ENCODE measurements at regions not wholly inside any gene's neighbourhood (a gene's known extent, or its start where the extent isn't known, plus 50 kb on each side); places are given as distances from the start of the nearest gene placed in this dataset.

DNA sequence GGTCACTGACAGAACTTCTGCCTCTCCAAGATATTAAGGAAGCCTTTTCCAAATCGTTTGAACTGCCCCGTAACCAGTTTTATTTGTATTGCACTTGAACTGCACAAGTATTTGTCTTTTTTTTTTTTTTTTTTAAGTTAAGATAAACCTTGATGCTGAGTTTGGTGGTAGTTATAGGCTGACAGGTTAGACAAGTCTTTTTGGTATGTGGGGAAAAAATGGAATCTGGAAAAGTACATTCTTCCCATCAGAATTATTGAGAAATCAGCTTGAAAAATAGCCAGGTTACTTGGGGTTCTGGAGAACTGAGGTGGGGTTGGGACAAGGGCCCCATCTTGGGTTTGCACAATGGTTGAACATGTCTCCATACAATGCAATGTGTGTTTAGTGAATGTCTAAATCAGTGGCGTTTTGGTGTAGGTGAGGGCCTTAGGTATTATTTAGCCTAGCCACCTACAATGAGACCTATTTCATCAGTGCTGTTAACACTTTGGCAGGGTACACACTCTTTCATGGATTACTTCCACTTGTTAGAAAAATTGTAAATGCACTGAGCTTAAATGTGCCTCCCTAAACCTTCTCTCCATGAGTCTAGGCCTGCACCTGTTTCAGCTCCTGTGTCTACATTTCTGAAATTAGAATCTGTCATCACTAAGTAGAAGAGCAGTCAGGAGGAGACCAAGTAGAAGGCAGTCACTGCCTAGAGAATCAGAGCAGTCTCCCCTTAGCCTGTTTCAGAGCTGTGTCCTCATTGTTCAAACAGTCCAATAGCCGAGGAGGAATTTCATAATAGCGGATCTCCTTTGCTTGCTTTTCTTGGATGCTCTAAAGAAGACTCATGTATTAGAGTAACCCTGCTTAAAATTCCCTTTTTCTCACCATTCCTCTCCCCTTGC, 140.0 kb upstream of the HMHB1 start:
- in situ Hi-C loops (cut with HindIII; ENCODE audit: low sequenced_read_pairs): no loop called here

GRCh38 chr5:143671021-143671420, 140.9 kb upstream of the HMHB1 start:
- in situ Hi-C loops (cut with HindIII; ENCODE audit: low sequenced_read_pairs): no loop called here

- in situ Hi-C loops (cut with HindIII; ENCODE audit: low sequenced_read_pairs): no loop called here
Measured at GRCh38 chr5:143665866-143666265, 146.1 kb upstream of the HMHB1 start.

DNA sequence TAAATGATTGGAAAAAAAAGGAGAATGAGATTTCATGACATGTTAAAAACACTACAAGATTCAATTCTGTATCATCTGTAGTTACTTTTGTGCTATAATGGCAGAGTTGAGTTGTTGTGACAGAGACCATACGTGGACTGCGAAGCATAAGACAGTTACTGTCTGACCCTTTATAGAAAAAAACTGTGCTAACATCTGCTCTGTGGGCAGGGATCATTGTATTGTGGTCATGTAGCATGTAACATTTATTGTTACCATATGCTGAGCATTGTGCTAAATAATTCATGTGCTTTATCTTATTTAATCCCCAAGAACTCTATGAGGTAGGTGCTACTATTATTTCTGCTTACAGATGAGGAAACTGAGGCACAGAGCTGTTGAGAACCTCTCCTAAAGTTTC, 147.3 kb upstream of the HMHB1 start:
- in situ Hi-C loops (cut with HindIII; ENCODE audit: low sequenced_read_pairs): no loop called here

DNA sequence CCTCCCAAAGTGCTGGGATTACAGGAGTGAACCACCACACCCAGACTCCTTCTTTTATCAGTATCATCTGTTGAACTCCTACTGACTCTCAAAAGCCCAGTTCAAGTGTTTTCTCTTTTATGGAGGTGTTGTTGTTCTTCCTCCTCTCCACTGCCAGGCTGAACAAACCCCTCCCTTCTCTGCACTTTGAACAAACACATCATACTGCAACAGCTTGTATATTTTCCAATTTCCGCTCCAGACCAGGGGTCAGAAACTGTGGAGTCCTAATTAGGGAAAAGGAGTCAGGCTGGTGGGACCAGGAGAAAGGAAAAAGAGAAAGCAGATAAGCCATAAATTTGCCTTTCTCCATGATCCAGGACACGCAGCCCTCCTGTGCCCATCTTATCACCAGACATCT, 148.1 kb upstream of the HMHB1 start:
- in situ Hi-C loops (cut with HindIII; ENCODE audit: low sequenced_read_pairs): no loop called here

DNA sequence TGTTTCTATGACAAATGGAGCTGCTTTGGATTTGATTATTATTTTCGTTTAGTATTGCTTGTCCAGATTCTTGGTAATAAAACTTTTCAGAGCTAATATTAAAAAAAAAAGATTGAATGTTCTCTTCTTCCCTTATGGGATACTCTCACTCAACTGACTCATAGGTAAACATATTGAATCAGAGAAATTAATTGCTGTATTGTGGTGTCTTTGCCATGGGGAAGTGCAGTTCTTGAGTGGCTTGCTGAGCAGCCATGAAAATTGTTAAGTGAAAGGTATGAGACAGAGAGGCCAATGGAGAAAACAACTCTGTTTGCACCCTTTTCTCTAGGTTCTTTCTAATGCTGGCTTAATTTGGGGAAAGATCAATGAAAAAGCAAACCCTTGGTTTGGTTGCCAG, 149.9 kb upstream of the HMHB1 start:
- in situ Hi-C loops (cut with HindIII; ENCODE audit: low sequenced_read_pairs): no loop called here

DNA sequence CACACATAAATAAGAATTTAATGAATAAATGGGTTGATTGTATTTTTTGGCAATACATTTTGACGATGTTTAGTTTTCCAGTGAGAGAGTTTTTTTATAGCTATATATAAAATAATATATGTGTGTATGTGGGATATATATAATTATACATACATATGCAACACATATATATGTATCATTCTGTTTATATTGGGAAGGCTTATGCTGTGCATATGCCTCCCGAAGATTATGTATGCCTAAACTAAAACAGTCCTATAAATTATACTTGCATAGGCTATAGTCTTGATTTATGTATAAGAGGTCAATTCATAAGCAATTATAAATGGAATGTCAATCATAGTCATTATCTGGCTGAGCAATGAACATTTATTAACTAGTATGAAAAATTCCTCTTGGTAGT, 151.3 kb upstream of the HMHB1 start:
- in situ Hi-C loops (cut with HindIII; ENCODE audit: low sequenced_read_pairs): no loop called here

DNA sequence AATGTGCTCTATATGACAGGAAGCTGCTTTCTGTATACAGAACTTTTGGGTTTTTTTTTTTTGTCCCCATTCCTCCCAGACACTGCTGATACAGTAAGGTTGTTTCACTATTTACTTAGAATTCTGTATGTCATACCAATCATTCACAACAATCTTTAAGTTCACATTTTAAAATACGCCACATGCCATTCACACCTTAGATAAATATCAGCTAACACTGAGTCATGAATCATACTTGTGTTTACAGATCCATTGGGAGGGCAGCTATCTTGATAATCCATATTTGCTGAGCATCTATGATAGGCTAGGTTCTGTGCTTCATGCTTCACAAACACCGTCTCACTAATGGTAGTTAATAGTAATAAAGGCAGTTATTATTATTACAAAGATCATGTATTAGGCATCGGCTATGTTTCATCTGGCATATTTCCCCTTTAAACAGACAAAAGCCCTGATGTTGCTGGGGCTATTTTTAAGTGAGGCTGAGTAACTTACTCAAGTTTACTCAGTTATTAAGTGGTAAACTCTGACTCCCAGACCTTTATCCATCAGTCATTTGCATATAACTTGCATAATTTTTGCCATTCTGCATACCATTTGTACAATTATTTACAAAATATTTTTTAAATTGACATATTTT, 152.2 kb upstream of the HMHB1 start:
- in situ Hi-C loops (cut with HindIII; ENCODE audit: low sequenced_read_pairs): no loop called here

DNA sequence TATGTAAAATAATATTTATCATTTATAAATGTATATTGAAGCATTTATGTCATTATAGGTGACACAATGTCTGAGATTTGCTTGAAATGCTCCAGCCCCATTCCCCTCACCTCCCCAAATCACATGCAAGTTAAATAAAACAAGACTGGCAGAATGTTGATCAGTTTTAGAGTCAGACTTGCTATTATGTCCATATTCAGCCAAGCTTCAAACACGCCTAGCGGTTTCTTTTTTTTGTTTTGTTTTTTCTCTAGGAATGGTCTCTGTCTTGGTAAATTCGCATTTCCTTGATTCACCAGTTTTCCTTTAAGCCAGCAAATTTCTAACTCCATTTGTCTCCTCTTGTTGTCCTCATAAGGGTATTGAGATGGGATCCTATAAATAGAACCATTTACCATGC, 153.0 kb upstream of the HMHB1 start:
- in situ Hi-C loops (cut with HindIII; ENCODE audit: low sequenced_read_pairs): no loop called here

DNA sequence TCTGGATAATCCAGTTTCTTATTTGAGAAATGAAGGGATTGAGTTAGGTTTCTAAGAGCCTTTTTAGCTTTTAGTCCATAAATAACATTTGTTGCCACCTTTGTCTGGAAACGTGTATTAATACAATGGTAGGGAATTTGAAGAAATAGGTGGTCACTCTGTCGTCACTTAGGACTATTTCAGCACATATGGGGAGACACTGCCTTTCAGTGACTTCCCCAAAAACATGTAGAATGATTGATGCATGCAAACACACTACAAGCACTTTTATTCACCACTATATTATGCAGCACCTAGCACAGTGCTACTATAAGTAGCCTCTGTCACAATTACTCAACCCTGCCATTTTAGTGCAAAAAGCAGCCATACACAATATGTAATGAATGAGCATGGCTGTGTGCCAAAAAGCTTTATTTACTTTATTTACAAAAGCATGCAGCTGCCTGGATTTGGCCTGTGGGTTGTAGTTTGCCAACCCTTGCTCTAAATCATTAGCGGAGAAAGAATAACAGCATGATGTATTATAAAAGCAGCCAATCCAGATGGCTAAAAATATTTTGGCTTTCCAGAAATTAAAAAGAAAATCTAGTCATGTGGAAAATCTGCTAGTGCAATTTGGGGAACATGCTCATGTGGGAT, 154.2 kb upstream of the HMHB1 start:
- in situ Hi-C loops (cut with HindIII; ENCODE audit: low sequenced_read_pairs): no loop called here

DNA sequence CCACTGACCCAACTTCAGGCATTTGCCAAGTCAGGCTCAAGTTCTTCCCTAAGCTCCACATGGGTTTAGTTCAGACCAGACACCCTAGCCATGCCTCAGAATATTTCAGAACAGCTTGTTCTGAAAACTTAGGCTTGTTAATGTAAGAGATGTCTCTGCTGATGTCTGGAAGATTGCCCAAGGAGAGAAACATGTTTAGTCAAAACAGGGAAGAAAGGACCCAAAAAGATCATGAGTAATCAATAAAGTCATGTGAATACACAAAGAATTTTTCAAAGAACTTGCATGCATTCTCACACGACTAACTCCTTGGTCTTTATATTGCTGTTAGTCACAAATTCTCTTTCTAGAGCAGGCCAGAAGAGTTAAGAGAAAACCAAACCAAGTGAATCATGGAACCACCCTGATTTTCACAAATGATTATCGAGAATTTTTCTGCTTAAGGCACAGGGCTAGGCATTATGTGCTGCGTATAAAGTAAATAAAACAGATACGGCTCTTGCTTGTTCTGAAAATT, 158.1 kb upstream of the HMHB1 start:
- in situ Hi-C loops (cut with HindIII; ENCODE audit: low sequenced_read_pairs): no loop called here

DNA sequence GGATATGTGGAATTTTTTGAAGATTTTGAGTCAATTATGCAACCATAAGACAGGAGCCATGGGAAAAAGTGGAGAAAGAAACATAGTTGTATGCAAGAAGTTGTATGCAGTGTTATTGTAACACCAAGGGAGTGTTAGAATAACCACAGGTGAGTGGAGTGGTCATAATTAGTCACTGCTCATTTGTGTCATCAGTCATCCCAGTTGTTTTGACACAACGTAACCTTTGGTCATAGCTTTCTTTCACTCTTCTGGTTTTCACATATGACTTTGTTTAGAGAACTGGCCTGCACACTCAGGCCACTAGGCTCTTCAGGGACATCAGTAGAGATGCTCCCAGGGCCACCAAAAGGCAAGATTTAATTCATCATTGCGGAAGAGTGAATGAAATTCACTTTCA, 158.7 kb upstream of the HMHB1 start:
- in situ Hi-C loops (cut with HindIII; ENCODE audit: low sequenced_read_pairs): no loop called here

- in situ Hi-C loops (cut with HindIII; ENCODE audit: low sequenced_read_pairs): no loop called here
Measured at GRCh38 chr5:143652108-143652700, 159.8 kb upstream of the HMHB1 start.

DNA sequence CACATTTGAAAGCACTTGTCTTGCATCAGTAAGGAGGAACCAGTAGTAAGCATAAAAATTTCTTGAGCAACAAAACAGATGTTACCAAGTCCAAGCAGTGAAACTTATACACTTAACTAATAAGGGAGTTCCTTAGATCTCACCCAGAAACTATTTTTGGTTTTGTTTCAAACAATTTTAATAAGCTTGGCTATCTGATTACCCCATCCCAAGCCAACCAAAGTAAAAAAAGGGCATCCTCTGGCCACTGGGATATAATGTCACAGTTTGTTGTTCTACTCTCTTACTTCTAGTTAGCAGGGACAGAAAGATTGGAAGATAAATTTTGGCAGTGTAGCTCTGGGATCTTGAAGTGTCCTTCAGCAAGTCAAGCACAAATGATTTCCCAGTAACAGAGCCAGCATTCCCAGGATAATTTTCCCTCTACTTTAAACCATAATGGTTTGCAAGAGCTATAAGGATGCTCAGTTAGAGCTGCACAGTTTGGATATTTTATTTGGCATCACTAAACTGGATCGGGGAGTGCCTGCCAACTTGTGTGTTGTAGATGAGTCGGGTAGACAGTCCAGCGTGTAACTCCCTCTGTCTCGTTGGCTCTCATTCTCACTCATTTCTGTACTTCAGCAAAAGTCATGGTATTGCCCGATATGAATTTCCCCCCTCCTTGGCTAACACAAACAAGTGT, 161.9 kb upstream of the HMHB1 start:
- in situ Hi-C loops (cut with HindIII; ENCODE audit: low sequenced_read_pairs): no loop called here

DNA sequence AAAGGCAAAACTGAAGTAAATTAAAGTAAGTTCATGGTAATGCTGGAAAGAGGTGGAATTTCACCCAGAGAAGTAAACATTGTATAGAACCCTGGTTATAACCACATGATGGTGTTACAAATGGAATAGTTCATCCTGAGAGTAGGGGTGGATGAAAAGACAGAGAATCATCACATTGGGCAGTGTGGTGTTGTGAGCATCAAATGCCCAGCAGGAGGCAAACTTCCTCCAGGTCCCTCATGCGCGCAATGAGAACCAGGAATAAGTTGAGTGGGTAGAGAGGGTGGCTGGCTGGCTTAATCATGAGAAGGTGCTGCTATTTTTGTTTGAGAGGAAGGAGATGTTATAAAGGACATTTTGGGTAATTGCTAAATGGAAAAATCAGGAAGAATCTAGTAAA, 163.3 kb upstream of the HMHB1 start:
- in situ Hi-C loops (cut with HindIII; ENCODE audit: low sequenced_read_pairs): no loop called here

DNA sequence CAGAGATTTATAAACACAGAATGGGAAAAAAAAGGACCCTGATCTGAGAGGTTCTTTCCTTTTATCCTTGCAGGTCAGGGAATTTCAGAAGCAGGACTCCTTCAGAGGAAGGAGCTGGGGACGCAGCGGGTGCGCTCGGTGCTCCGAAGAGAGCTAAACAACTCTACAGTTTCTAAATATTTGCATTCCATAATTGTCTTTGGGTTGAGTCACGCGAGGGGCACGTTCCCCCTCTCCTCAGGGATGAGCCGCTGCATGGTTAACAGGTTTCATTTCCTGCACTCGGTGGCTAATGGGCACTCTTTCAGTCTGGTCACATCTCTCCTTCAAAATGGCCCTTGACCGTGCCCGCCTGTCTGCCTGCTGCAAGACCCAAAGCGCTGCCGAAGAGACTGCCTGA, 165.0 kb upstream of the HMHB1 start:
- in situ Hi-C loops (cut with HindIII; ENCODE audit: low sequenced_read_pairs): no loop called here

- in situ Hi-C loops (cut with HindIII; ENCODE audit: low sequenced_read_pairs): no loop called here
Measured at GRCh38 chr5:143645356-143645755, 166.6 kb upstream of the HMHB1 start.

GRCh38 chr5:143644727-143645126, 167.2 kb upstream of the HMHB1 start:
- in situ Hi-C loops (cut with HindIII; ENCODE audit: low sequenced_read_pairs): no loop called here

- in situ Hi-C loops (cut with HindIII; ENCODE audit: low sequenced_read_pairs): no loop called here
Measured at GRCh38 chr5:143642791-143643190, 169.2 kb upstream of the HMHB1 start.

GRCh38 chr5:143641549-143642355, 170.2 kb upstream of the HMHB1 start:
- in situ Hi-C loops (cut with HindIII; ENCODE audit: low sequenced_read_pairs): no loop called here
